ENCODE measurements at regions not wholly inside any gene's neighbourhood (a gene's known extent, or its start where the extent isn't known, plus 50 kb on each side); places are given as distances from the start of the nearest gene placed in this dataset.
"Not testable (repeated sequence)": the region's sequence is repeated elsewhere in the genome, so short reads cannot be mapped to it uniquely, and the experiment has no call there.

DNA sequence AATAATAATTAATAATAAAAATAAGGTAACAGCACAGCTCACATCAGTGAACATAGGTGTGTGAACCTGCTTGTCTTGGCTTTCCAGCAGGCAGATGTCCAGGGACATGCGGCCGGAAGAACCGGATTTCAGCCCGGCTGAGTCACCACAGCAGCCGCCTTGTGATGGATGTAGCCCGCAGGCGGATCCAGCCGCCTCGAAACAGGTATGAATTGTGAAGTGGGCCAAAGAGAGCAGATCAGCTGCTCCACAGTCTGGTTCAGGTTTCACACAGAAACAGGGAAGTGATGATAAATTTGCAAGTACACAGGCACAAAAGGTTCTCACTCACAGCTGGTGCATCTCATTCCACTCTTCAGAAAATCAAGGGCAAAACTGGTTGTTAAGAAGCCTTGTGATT is 55.1 kb downstream of the ID4 start:
- Histone ChIP-seq H3K27me3 (ENCODE audit: control insufficient read depth, insufficient read depth, low read length) (no peaks in the 10 kb centered on the region), H3K4me3 (ENCODE audit: low read depth, low read length) (no peak overlapping the region), H3K4me1 (ENCODE audit: control insufficient read depth, insufficient read depth, low read length) (peaks cover 7% of the 10 kb centered on the region), H3K36me3 (ENCODE audit: control insufficient read depth, insufficient read depth, low read length) (no peaks in the 10 kb centered on the region), H3K9me3 (ENCODE audit: control insufficient read depth, insufficient read depth, low read length) (no peaks in the 10 kb centered on the region), H3K27ac (ENCODE audit: low read depth, low read length) (no peak overlapping the region)
- no peak for DNase-seq (ENCODE audit: low read depth in 4 of 6, low spot score in 6 of 6)
- WGBS (ENCODE audit: insufficient coverage) = 100% methylated on average over 2 of the region's 9 CpGs

DNA sequence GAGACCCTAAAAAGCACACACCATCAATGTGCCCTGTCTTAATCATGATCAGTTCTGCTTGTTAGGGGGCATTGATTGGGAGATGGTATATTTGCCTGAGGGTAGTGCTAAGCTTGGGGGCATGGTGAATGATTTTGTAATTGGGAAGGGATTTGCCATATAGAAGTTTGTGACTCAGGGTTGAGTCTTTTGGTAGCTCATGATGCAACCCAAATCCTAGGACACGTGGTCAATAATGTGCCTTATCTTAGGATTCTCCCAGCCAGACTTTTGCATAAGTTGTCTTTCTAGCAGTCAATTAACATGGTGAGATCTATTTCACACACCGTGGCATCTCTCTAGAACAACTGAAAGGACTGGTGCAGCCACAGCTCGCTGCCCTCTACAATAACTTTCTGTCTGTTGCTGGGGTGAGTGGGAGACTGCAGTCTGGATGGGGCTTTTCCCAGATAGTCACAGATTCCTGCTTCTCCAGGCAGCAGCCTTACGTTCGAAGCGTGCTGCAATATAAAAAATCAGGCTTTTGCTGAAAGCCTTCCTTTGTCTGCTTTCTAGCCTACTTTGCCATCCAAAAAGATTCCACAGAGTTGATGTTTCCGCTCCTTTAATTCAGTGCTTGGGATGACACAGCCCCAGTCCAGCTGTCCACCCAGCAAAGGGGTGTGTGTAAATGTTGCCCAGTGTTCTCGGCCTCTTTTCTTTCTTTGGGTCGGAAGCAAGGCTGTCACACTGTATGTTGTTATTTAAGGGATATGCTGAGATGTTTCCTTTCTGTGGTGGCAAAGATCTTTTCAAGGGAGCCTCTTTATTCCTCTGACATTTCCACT is 58.9 kb downstream of the ID4 start:
- DNase-seq (ENCODE audit: low read depth in 4 of 6, low spot score in 6 of 6) = peak in 3 of 6 donors; percentile 6 to 32 (median 7)
- 42% methylated on average over 4 of the region's 9 CpGs for WGBS (ENCODE audit: insufficient coverage)
- Histone ChIP-seq H3K27me3 (ENCODE audit: control insufficient read depth, insufficient read depth, low read length) (no peaks in the 10 kb centered on the region), H3K4me1 (ENCODE audit: control insufficient read depth, insufficient read depth, low read length) (peaks cover 7% of the 10 kb centered on the region), H3K4me3 (ENCODE audit: low read depth, low read length) (no peak overlapping the region), H3K36me3 (ENCODE audit: control insufficient read depth, insufficient read depth, low read length) (no peaks in the 10 kb centered on the region), H3K27ac (ENCODE audit: low read depth, low read length) (no peak overlapping the region), H3K9me3 (ENCODE audit: control insufficient read depth, insufficient read depth, low read length) (no peaks in the 10 kb centered on the region)

DNA sequence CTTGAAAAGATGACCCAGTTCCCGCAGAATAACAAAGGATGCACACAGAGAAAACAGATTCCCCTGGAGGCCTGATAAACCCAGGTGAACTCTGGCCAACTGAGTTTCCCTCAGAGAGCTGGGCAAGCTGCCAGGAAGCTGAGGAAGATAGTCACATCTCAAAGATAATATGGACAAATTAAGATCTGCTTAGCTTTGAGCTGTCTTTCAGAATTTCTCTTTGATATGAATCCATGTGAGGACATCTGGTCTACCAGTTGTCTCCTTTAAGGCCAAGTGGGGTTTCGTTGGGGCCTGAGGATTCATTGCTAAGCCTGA is 59.5 kb downstream of the ID4 start:
- H3K27me3 ChIP-seq (ENCODE audit: control insufficient read depth, insufficient read depth, low read length) = no peaks in the 10 kb centered on the region
- H3K9me3 ChIP-seq (ENCODE audit: control insufficient read depth, insufficient read depth, low read length) = no peaks in the 10 kb centered on the region
- peaks cover 7% of the 10 kb centered on the region for H3K4me1 ChIP-seq (ENCODE audit: control insufficient read depth, insufficient read depth, low read length)
- H3K4me3 ChIP-seq (ENCODE audit: low read depth, low read length) = no peak overlapping the region
- H3K27ac ChIP-seq (ENCODE audit: low read depth, low read length) = no peak overlapping the region
- 34% methylated on average over 2 of the region's 2 CpGs for WGBS (ENCODE audit: insufficient coverage)
- H3K36me3 ChIP-seq (ENCODE audit: control insufficient read depth, insufficient read depth, low read length) = no peaks in the 10 kb centered on the region
- DNase-seq (ENCODE audit: low read depth in 4 of 6, low spot score in 6 of 6) = peak in 2 of 6 donors; percentile 25 to 48

DNA sequence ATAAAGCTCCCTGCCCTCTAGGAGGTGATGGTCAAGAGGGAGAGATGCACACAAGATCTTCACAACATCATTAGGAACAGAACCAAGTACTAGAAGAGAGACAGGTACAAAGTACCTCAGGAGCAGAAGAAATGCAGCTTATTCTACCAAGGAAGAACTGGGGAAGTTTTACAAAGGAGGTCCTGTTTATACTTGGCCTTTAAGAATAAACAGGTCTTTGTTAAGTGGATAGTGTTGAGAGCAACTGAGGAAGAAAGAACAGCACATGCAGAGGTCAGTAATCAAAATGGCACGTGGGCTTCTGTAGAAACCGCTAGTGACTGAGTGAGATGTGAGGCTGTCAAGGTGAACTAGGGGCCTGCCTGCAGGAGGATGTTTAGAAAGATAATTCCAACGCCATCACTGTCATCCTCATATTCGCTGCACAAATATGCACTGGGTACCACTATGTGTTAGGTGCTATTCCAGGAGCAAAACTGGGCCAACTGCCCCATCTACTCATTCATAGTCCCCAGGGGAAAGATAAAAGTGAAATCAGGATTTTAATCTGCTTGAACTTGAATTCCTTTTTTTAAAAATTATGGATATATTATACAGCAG is 61.1 kb downstream of the ID4 start:
- Histone ChIP-seq H3K9me3 (ENCODE audit: control insufficient read depth, insufficient read depth, low read length) (no peaks in the 10 kb centered on the region), H3K36me3 (ENCODE audit: control insufficient read depth, insufficient read depth, low read length) (no peaks in the 10 kb centered on the region), H3K4me1 (ENCODE audit: control insufficient read depth, insufficient read depth, low read length) (peaks cover 7% of the 10 kb centered on the region), H3K27me3 (ENCODE audit: control insufficient read depth, insufficient read depth, low read length) (no peaks in the 10 kb centered on the region), H3K4me3 (ENCODE audit: low read depth, low read length) (no peak overlapping the region), H3K27ac (ENCODE audit: low read depth, low read length) (no peak overlapping the region)
- no CpG with 5 or more reads among the region's 4 CpGs for WGBS (ENCODE audit: insufficient coverage)
- DNase-seq (ENCODE audit: low read depth in 4 of 6, low spot score in 6 of 6) = no peak

DNA sequence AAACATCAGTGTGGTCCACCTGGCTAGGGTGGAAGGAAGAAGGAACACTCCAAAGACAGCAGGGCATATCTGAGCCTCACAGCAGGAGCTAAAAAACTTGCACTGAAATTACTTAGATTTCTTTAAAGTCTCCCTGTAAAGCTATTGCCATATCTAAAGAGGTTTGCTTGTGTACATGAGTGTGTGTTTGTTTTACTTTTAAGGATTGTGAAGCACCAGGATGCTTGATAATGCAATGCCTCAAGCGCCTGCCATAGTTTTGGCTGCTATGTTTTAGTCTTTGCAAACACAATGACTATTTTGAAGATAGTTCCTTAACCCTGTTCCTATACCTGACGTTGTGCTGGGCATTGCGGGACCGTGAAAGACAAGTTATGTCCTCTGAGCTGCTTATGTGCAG is 65.0 kb downstream of the ID4 start:
- no peak overlapping the region for H3K4me3 ChIP-seq (ENCODE audit: low read depth, low read length)
- H3K4me1 ChIP-seq (ENCODE audit: control insufficient read depth, insufficient read depth, low read length) = no peaks in the 10 kb centered on the region
- no peaks in the 10 kb centered on the region for H3K27me3 ChIP-seq (ENCODE audit: control insufficient read depth, insufficient read depth, low read length)
- no peak for DNase-seq (ENCODE audit: low read depth in 4 of 6, low spot score in 6 of 6)
- no peaks in the 10 kb centered on the region for H3K36me3 ChIP-seq (ENCODE audit: control insufficient read depth, insufficient read depth, low read length)
- no peak overlapping the region for H3K27ac ChIP-seq (ENCODE audit: low read depth, low read length)
- WGBS (ENCODE audit: insufficient coverage) = 100% methylated on average over 1 of the region's 4 CpGs
- H3K9me3 ChIP-seq (ENCODE audit: control insufficient read depth, insufficient read depth, low read length) = no peaks in the 10 kb centered on the region

DNA sequence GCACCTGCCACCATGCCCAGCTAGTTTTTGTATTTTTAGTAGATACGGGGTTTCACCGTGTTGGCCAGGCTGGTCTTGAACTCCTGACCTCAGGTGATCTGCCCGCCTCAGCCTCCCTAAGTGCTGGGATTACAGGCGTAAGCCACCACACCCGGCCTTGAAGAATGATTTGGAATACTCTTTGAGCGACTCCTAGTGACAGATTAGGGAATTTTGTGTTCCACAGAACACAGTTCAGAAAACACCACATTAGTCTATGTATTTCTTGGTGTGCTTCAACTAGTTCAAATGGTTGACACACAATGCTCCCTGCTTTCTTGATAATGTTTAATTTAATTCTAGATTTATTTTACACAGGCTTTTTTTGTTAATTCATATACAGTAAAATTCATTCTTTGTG is 67.2 kb downstream of the ID4 start:
- H3K27ac ChIP-seq (ENCODE audit: low read depth, low read length); DNase-seq (ENCODE audit: low read depth in 4 of 6, low spot score in 6 of 6); H3K9me3 ChIP-seq (ENCODE audit: control insufficient read depth, insufficient read depth, low read length); H3K36me3 ChIP-seq (ENCODE audit: control insufficient read depth, insufficient read depth, low read length); H3K4me1 ChIP-seq (ENCODE audit: control insufficient read depth, insufficient read depth, low read length); H3K27me3 ChIP-seq (ENCODE audit: control insufficient read depth, insufficient read depth, low read length); H3K4me3 ChIP-seq (ENCODE audit: low read depth, low read length): not testable (repeated sequence)
- WGBS (ENCODE audit: insufficient coverage) = 0% methylated on average over 1 of the region's 6 CpGs

DNA sequence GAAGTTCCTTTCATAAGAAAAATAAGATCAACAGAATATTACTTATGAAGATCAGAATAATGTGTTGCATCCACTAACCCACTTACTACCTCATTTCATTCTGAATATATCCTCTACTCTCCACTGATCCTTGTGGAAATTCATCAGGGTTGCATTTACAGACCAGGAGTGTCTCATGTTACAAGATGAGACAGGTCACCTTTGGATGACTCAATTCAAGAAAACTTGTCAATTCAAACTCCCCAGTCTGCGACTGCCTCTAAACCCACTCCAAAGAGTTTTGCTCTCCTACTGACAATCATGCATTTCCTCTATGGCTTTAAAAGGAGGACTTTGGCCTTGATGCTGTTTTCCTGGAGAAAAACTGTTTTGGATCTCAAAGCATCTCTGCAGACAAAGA is 68.4 kb downstream of the ID4 start:
- DNase-seq (ENCODE audit: low read depth in 4 of 6, low spot score in 6 of 6) = no peak
- no CpG with 5 or more reads among the region's 1 CpG for WGBS (ENCODE audit: insufficient coverage)
- Histone ChIP-seq H3K36me3 (ENCODE audit: control insufficient read depth, insufficient read depth, low read length) (no peaks in the 10 kb centered on the region), H3K27me3 (ENCODE audit: control insufficient read depth, insufficient read depth, low read length) (no peaks in the 10 kb centered on the region), H3K27ac (ENCODE audit: low read depth, low read length) (no peak overlapping the region), H3K9me3 (ENCODE audit: control insufficient read depth, insufficient read depth, low read length) (no peaks in the 10 kb centered on the region), H3K4me3 (ENCODE audit: low read depth, low read length) (no peak overlapping the region), H3K4me1 (ENCODE audit: control insufficient read depth, insufficient read depth, low read length) (no peaks in the 10 kb centered on the region)

DNA sequence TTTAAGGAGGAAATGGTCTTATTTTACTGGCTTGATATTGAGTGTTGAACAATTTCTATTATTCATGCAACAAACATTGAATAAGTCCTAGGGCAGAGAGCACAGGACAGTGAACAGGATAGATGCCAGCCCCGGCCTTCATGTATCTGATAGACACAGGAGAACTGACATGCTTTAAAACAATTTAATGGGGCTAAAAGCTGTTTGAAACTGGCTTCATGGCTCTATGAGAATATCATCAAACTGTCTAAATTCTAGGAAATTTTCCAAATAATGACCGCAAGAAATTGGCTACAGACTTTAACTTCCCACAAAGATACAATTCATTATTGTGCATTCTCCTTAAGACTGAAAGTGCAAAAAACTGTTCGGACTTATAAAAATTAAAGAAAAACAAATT is 69.0 kb downstream of the ID4 start:
- no CpG with 5 or more reads among the region's 3 CpGs for WGBS (ENCODE audit: insufficient coverage)
- no peaks in the 10 kb centered on the region for H3K36me3 ChIP-seq (ENCODE audit: control insufficient read depth, insufficient read depth, low read length)
- no peak overlapping the region for H3K4me3 ChIP-seq (ENCODE audit: low read depth, low read length)
- no peaks in the 10 kb centered on the region for H3K27me3 ChIP-seq (ENCODE audit: control insufficient read depth, insufficient read depth, low read length)
- H3K9me3 ChIP-seq (ENCODE audit: control insufficient read depth, insufficient read depth, low read length) = no peaks in the 10 kb centered on the region
- H3K27ac ChIP-seq (ENCODE audit: low read depth, low read length) = no peak overlapping the region
- no peaks in the 10 kb centered on the region for H3K4me1 ChIP-seq (ENCODE audit: control insufficient read depth, insufficient read depth, low read length)
- no peak for DNase-seq (ENCODE audit: low read depth in 4 of 6, low spot score in 6 of 6)

DNA sequence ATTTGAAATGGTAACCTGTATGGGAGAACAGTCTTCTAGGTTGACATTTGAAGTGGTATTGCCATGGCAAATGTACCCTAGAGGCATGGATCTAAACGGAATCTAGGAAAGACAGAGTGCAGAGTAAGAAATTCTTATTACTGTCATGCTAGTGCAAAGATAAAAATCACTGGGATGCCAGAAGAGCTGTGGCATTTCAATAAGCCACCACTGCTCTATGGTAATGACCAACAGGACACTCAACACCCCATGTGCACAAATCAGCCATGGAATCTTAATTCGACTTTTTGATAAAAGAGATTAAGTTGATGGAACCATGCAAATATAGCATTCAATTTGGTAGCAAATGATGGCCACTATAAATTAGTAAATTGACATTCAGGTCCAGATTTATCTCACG is 74.1 kb downstream of the ID4 start:
- 100% methylated on average over 1 of the region's 3 CpGs for WGBS (ENCODE audit: insufficient coverage)
- H3K4me3 ChIP-seq (ENCODE audit: low read depth, low read length) = no peak overlapping the region
- no peaks in the 10 kb centered on the region for H3K9me3 ChIP-seq (ENCODE audit: control insufficient read depth, insufficient read depth, low read length)
- H3K27ac ChIP-seq (ENCODE audit: low read depth, low read length) = no peak overlapping the region
- no peak for DNase-seq (ENCODE audit: low read depth in 4 of 6, low spot score in 6 of 6)
- no peaks in the 10 kb centered on the region for H3K4me1 ChIP-seq (ENCODE audit: control insufficient read depth, insufficient read depth, low read length)
- no peaks in the 10 kb centered on the region for H3K36me3 ChIP-seq (ENCODE audit: control insufficient read depth, insufficient read depth, low read length)
- H3K27me3 ChIP-seq (ENCODE audit: control insufficient read depth, insufficient read depth, low read length) = no peaks in the 10 kb centered on the region

DNA sequence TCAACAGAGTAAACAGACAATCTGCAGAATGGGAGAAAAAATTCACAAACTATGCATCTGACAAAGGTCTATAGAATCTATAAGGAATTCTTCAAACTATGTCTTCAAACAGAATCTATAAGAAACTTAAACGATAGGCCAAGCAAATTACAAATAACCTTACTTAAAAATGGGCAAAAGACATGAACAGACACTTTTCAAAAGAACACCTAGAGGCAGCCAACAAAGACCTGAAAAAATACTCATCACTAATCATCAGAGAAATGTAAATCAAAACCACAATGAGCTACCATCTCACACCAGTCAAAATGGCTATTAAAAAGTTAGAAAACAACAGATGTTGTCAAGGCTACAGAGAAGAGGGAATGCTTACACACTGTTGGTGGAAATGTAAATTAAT is 81.3 kb downstream of the ID4 start:
- H3K4me3 ChIP-seq (ENCODE audit: low read depth, low read length) = no peak overlapping the region
- no peaks in the 10 kb centered on the region for H3K4me1 ChIP-seq (ENCODE audit: control insufficient read depth, insufficient read depth, low read length)
- no peaks in the 10 kb centered on the region for H3K27me3 ChIP-seq (ENCODE audit: control insufficient read depth, insufficient read depth, low read length)
- no CpG with 5 or more reads among the region's 1 CpG for WGBS (ENCODE audit: insufficient coverage)
- DNase-seq (ENCODE audit: low read depth in 4 of 6, low spot score in 6 of 6) = no peak
- H3K36me3 ChIP-seq (ENCODE audit: control insufficient read depth, insufficient read depth, low read length) = no peaks in the 10 kb centered on the region
- peaks cover 2% of the 10 kb centered on the region for H3K9me3 ChIP-seq (ENCODE audit: control insufficient read depth, insufficient read depth, low read length)
- no peak overlapping the region for H3K27ac ChIP-seq (ENCODE audit: low read depth, low read length)

All from spinal cord (tissue), 9 donors.